ENCODE measurements at regions not wholly inside any gene's neighbourhood (a gene's known extent, or its start where the extent isn't known, plus 50 kb on each side); places are given as distances from the start of the nearest gene placed in this dataset.
"Not testable (repeated sequence)": the region's sequence is repeated elsewhere in the genome, so short reads cannot be mapped to it uniquely, and the experiment has no call there.

- no peak for DNase-seq
These were observed 87.7 kb downstream of the UTP18 start for GRCh38 chr17:51347851-51348584.

- no peak for DNase-seq
These were observed 90.7 kb downstream of the UTP18 start for GRCh38 chr17:51351080-51351479.

GRCh38 chr17:51351890-51352289 lies 91.5 kb downstream of the UTP18 start:
- DNase-seq, result no peak

- DNase-seq, result no peak
These were observed 92.5 kb downstream of the UTP18 start for GRCh38 chr17:51352798-51353197.

GRCh38 chr17:51353296-51353695 lies 93.0 kb downstream of the UTP18 start:
- DNase-seq, result no peak

GRCh38 chr17:51354936-51355335 lies 94.6 kb downstream of the UTP18 start:
- no peak for DNase-seq

- no peak for DNase-seq
These were observed 95.4 kb downstream of the UTP18 start for GRCh38 chr17:51355441-51356410.

- DNase-seq, result no peak
These were observed 98.7 kb downstream of the UTP18 start for GRCh38 chr17:51359055-51359454.

- DNase-seq, result no peak
These were observed 102.7 kb downstream of the UTP18 start for GRCh38 chr17:51362811-51363585.

GRCh38 chr17:51365090-51365489 lies 104.7 kb downstream of the UTP18 start:
- DNase-seq, result peak; percentile 66

- DNase-seq, result no peak
These were observed 106.5 kb downstream of the UTP18 start for GRCh38 chr17:51366866-51367265.

- DNase-seq, result not testable (repeated sequence)
These were observed 107.5 kb downstream of the UTP18 start for GRCh38 chr17:51367836-51368235.

GRCh38 chr17:51371732-51372151 lies 111.4 kb downstream of the UTP18 start:
- peak; percentile 77 for DNase-seq

GRCh38 chr17:51372345-51373004 lies 112.1 kb downstream of the UTP18 start:
- no peak for DNase-seq

- DNase-seq, result no peak
These were observed 113.3 kb downstream of the UTP18 start for GRCh38 chr17:51373489-51374152.

GRCh38 chr17:51374209-51374608 lies 113.9 kb downstream of the UTP18 start:
- no peak for DNase-seq

GRCh38 chr17:51375771-51376170 lies 115.4 kb downstream of the UTP18 start:
- no peak for DNase-seq

- no peak for DNase-seq
These were observed 116.4 kb downstream of the UTP18 start for GRCh38 chr17:51376739-51377138.

GRCh38 chr17:51381262-51381661 lies 120.9 kb downstream of the UTP18 start:
- DNase-seq, result no peak

- no peak for DNase-seq
These were observed 124.9 kb downstream of the UTP18 start for GRCh38 chr17:51385208-51385607.

- no peak for DNase-seq
These were observed 127.2 kb downstream of the UTP18 start for GRCh38 chr17:51387582-51387981.

- no peak for DNase-seq
These were observed 127.6 kb downstream of the UTP18 start for GRCh38 chr17:51387986-51388385.
